ENCODE measurements at regions not wholly inside any gene's neighbourhood (a gene's known extent, or its start where the extent isn't known, plus 50 kb on each side); places are given as distances from the start of the nearest gene placed in this dataset.

- no peak for DNase-seq (ENCODE audit: low read depth, low spot score)
- TF ChIP-seq, protein P1, sequence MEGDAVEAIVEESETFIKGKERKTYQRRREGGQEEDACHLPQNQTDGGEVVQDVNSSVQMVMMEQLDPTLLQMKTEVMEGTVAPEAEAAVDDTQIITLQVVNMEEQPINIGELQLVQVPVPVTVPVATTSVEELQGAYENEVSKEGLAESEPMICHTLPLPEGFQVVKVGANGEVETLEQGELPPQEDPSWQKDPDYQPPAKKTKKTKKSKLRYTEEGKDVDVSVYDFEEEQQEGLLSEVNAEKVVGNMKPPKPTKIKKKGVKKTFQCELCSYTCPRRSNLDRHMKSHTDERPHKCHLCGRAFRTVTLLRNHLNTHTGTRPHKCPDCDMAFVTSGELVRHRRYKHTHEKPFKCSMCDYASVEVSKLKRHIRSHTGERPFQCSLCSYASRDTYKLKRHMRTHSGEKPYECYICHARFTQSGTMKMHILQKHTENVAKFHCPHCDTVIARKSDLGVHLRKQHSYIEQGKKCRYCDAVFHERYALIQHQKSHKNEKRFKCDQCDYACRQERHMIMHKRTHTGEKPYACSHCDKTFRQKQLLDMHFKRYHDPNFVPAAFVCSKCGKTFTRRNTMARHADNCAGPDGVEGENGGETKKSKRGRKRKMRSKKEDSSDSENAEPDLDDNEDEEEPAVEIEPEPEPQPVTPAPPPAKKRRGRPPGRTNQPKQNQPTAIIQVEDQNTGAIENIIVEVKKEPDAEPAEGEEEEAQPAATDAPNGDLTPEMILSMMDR (IDR thresholded peaks at IDR 0.05; ENCODE audit: low read depth, low read length) = no peak
- Histone ChIP-seq H3K27me3 (ENCODE audit: control insufficient read depth, insufficient read depth, low read length) (no peaks in the 10 kb centered on the region), H3K9me3 (ENCODE audit: control insufficient read depth, insufficient read depth, low read length) (no peaks in the 10 kb centered on the region), H3K4me3 (ENCODE audit: low read depth, low read length) (no peak overlapping the region), H3K27ac (ENCODE audit: low read depth, low read length) (no peak overlapping the region)
- ChIA-PET CTCF (no interaction called here), POLR2A (no interaction called here)
Measured at GRCh38 chr3:151990696-151991376, 117.4 kb downstream of the SUCNR1 start.

GRCh38 chr3:151992326-151993041, 119.0 kb downstream of the SUCNR1 start:
- ChIA-PET CTCF (no interaction called here), POLR2A (no interaction called here)
- DNase-seq (ENCODE audit: low read depth, low spot score) = no peak
- Histone ChIP-seq H3K9me3 (ENCODE audit: control insufficient read depth, insufficient read depth, low read length) (no peaks in the 10 kb centered on the region), H3K4me3 (ENCODE audit: low read depth, low read length) (no peak overlapping the region), H3K27me3 (ENCODE audit: control insufficient read depth, insufficient read depth, low read length) (no peaks in the 10 kb centered on the region), H3K27ac (ENCODE audit: low read depth, low read length) (no peak overlapping the region)
- TF ChIP-seq, protein P1 (IDR thresholded peaks at IDR 0.05; ENCODE audit: low read depth, low read length) = no peak

GRCh38 chr3:151995091-151995490, 121.6 kb downstream of the SUCNR1 start:
- no peak overlapping the region for H3K4me3 ChIP-seq (ENCODE audit: low read depth, low read length)
- H3K27ac ChIP-seq (ENCODE audit: low read depth, low read length) = no peak overlapping the region
- H3K27me3 ChIP-seq (ENCODE audit: control insufficient read depth, insufficient read depth, low read length) = no peaks in the 10 kb centered on the region
- TF ChIP-seq, protein P1 (IDR thresholded peaks at IDR 0.05; ENCODE audit: low read depth, low read length) = no peak
- H3K9me3 ChIP-seq (ENCODE audit: control insufficient read depth, insufficient read depth, low read length) = no peaks in the 10 kb centered on the region
- DNase-seq (ENCODE audit: low read depth, low spot score) = no peak
- ChIA-PET POLR2A (no interaction called here), CTCF (no interaction called here)

- POLR2A ChIA-PET = no interaction called here
- CTCF ChIA-PET = no interaction called here
- no peaks in the 10 kb centered on the region for H3K27me3 ChIP-seq (ENCODE audit: control insufficient read depth, insufficient read depth, low read length)
- no peak overlapping the region for H3K27ac ChIP-seq (ENCODE audit: low read depth, low read length)
- DNase-seq (ENCODE audit: low read depth, low spot score) = no peak
- H3K9me3 ChIP-seq (ENCODE audit: control insufficient read depth, insufficient read depth, low read length) = no peaks in the 10 kb centered on the region
- TF ChIP-seq, protein P1 (IDR thresholded peaks at IDR 0.05; ENCODE audit: low read depth, low read length) = no peak
- H3K4me3 ChIP-seq (ENCODE audit: low read depth, low read length) = no peak overlapping the region
Measured at GRCh38 chr3:151998744-151999143, 125.3 kb downstream of the SUCNR1 start.

GRCh38 chr3:151999936-152000335, 126.5 kb downstream of the SUCNR1 start:
- no peak overlapping the region for H3K4me3 ChIP-seq (ENCODE audit: low read depth, low read length)
- ChIA-PET CTCF (no interaction called here), POLR2A (no interaction called here)
- TF ChIP-seq, protein P1 (IDR thresholded peaks at IDR 0.05; ENCODE audit: low read depth, low read length) = no peak
- no peak overlapping the region for H3K27ac ChIP-seq (ENCODE audit: low read depth, low read length)
- no peak for DNase-seq (ENCODE audit: low read depth, low spot score)
- no peaks in the 10 kb centered on the region for H3K9me3 ChIP-seq (ENCODE audit: control insufficient read depth, insufficient read depth, low read length)
- H3K27me3 ChIP-seq (ENCODE audit: control insufficient read depth, insufficient read depth, low read length) = no peaks in the 10 kb centered on the region
